OCI-LY7 (cell line): ENCODE measurements at regions not wholly inside any gene's neighbourhood (a gene's known extent, or its start where the extent isn't known, plus 50 kb on each side); places are given as distances from the start of the nearest gene placed in this dataset.

Experiments
- EZH2phosphoT487 ChIP-seq: fragments of 200-600 bp; sonication (generic); IDR thresholded peaks from 2 replicates; pipeline ENCODE4 v1.6.1; 2018; ENCODE audit warnings: low read depth, borderline replicate concordance, mild to moderate bottlenecking, mixed run types, antibody characterized with exemption, low read length, moderate library complexity, mixed read lengths
- TF ChIP-seq, protein P1 (sequence below): fragments of 200-600 bp; sonication (generic); conservative IDR thresholded peaks from 2 replicates; pipeline ENCODE4 v1.5.1; 2014; ENCODE audit warnings: mild to moderate bottlenecking, antibody characterized with exemption, low read length, moderate library complexity, mixed read lengths

DNA sequence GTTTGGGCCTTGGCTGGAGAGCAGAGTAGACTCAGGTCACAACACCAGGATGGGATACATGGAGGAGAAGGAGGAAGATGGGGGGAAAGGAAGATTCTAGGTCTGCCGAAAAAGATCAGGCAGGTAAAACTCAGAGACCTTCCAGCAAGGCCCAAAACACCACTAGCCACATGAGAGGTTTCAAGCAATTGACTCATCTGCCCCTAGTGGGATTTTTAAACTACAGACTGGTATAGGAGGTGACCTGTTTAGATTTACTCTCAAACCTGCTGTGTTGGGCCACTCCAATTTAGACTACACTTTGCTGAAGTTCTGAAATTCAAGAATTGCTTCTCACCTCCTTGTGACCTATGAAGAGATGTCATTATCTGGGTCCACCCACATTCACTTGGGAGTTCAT is 236.9 kb upstream of the SASH1 start:
- TF ChIP-seq, protein P1, sequence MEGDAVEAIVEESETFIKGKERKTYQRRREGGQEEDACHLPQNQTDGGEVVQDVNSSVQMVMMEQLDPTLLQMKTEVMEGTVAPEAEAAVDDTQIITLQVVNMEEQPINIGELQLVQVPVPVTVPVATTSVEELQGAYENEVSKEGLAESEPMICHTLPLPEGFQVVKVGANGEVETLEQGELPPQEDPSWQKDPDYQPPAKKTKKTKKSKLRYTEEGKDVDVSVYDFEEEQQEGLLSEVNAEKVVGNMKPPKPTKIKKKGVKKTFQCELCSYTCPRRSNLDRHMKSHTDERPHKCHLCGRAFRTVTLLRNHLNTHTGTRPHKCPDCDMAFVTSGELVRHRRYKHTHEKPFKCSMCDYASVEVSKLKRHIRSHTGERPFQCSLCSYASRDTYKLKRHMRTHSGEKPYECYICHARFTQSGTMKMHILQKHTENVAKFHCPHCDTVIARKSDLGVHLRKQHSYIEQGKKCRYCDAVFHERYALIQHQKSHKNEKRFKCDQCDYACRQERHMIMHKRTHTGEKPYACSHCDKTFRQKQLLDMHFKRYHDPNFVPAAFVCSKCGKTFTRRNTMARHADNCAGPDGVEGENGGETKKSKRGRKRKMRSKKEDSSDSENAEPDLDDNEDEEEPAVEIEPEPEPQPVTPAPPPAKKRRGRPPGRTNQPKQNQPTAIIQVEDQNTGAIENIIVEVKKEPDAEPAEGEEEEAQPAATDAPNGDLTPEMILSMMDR = no peak
- no peak for TF ChIP-seq EZH2phosphoT487
